ENCODE measurements at regions not wholly inside any gene's neighbourhood (a gene's known extent, or its start where the extent isn't known, plus 50 kb on each side); places are given as distances from the start of the nearest gene placed in this dataset.

GRCh38 chr10:78813526-78813925 is 255.2 kb upstream of the ZMIZ1 start:
- DNase-seq: no peak

GRCh38 chr10:78813998-78814399 is 254.8 kb upstream of the ZMIZ1 start:
- DNase-seq: no peak

- no peak for DNase-seq
Measured at GRCh38 chr10:78814407-78814806, 254.4 kb upstream of the ZMIZ1 start.

GRCh38 chr10:78815702-78816334 is 252.9 kb upstream of the ZMIZ1 start:
- DNase-seq: no peak

GRCh38 chr10:78817361-78817760 is 251.4 kb upstream of the ZMIZ1 start:
- DNase-seq: no peak

- no peak for DNase-seq
Measured at GRCh38 chr10:78817804-78818203, 251.0 kb upstream of the ZMIZ1 start.

GRCh38 chr10:78819361-78820006 is 249.3 kb upstream of the ZMIZ1 start:
- DNase-seq: no peak

- DNase-seq: no peak
Measured at GRCh38 chr10:78820007-78820362, 248.8 kb upstream of the ZMIZ1 start.

GRCh38 chr10:78821052-78821451 is 247.7 kb upstream of the ZMIZ1 start:
- DNase-seq: no peak

GRCh38 chr10:78828647-78829539 is 239.9 kb upstream of the ZMIZ1 start:
- no peak for DNase-seq

- DNase-seq: no peak
Measured at GRCh38 chr10:78829565-78829964, 239.2 kb upstream of the ZMIZ1 start.

GRCh38 chr10:78830062-78830975 is 238.4 kb upstream of the ZMIZ1 start:
- no peak for DNase-seq

GRCh38 chr10:78830976-78831375 is 237.8 kb upstream of the ZMIZ1 start:
- no peak for DNase-seq

- no peak for DNase-seq
Measured at GRCh38 chr10:78831461-78831860, 237.3 kb upstream of the ZMIZ1 start.

GRCh38 chr10:78832281-78832680 is 236.5 kb upstream of the ZMIZ1 start:
- DNase-seq: no peak

- no peak for DNase-seq
Measured at GRCh38 chr10:78838141-78838657, 230.6 kb upstream of the ZMIZ1 start.

GRCh38 chr10:78843495-78843894 is 225.3 kb upstream of the ZMIZ1 start:
- DNase-seq: no peak

GRCh38 chr10:78844960-78845607 is 223.7 kb upstream of the ZMIZ1 start:
- DNase-seq: no peak

- DNase-seq: no peak
Measured at GRCh38 chr10:78846071-78846470, 222.7 kb upstream of the ZMIZ1 start.

- DNase-seq: peak; percentile 67
Measured at GRCh38 chr10:78846760-78847159, 222.0 kb upstream of the ZMIZ1 start.

GRCh38 chr10:78847485-78847884 is 221.3 kb upstream of the ZMIZ1 start:
- no peak for DNase-seq

GRCh38 chr10:78849115-78849514 is 219.7 kb upstream of the ZMIZ1 start:
- DNase-seq: no peak

Data from left hindlimb (tissue), 1 donor.